NT2/D1 (cell line): ENCODE measurements at regions not wholly inside any gene's neighbourhood (a gene's known extent, or its start where the extent isn't known, plus 50 kb on each side); places are given as distances from the start of the nearest gene placed in this dataset.

ENCODE experiments used
- YY1 ChIP-seq: IDR thresholded peaks from 2 replicates; pipeline ENCODE4 v1.6.1; 2011; ENCODE audit not compliant: insufficient read length, insufficient read depth
- ZNF274 ChIP-seq: IDR thresholded peaks from 2 replicates; pipeline ENCODE4 v1.6.1; 2011; ENCODE audit warnings: mild to moderate bottlenecking, low read depth, low read length

GRCh38 chr20:40962733-40963504 is 65.7 kb upstream of the TOP1 start:
- TF ChIP-seq ZNF274 (no peak), YY1 (no peak)
